ENCODE measurements at regions not wholly inside any gene's neighbourhood (a gene's known extent, or its start where the extent isn't known, plus 50 kb on each side); places are given as distances from the start of the nearest gene placed in this dataset.

DNA sequence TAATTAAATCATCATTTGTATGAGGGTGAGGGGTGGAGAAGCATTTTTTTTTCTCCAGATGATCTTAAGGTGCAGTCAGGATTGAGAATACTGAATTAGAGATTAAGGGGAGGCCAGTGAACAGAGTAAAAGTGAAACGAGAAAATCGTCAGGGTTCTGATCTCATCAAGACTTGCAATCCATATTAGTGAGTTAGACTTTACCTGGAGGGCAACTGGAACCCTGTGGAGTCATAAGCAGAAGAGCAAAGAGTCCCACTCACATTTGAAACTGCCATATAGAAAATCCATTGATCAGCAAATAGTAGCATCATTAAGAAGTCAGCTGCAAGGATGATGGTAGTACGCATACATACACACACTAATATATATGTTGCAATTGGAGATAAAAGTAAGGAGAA, 466.2 kb upstream of the PAPPA start:
- DNase-seq (ENCODE audit: low spot score) (no peak), ATAC-seq (no peak)
- Mint-ChIP-seq H3K4me3 (no peak overlapping the region), H3K36me3 (no peaks in the 10 kb centered on the region), H3K9me3 (0 out of 2 replicates have a peak, but pooled peaks cover 6% of the 10 kb centered on the region), H3K4me1 (no peaks in the 10 kb centered on the region), H3K27me3 (ENCODE audit: low read depth) (no peaks in the 10 kb centered on the region), H3K27ac (no peak overlapping the region)
- TF ChIP-seq ZNF232 (CRISPR knock-in tag; IDR thresholded peaks at IDR 0.05) (no peak), MAX (CRISPR knock-in tag; IDR thresholded peaks at IDR 0.05) (no peak), MXD4 (CRISPR knock-in tag; IDR thresholded peaks at IDR 0.05; ENCODE audit: borderline replicate concordance) (no peak), HMGXB4 (CRISPR knock-in tag; IDR thresholded peaks at IDR 0.05) (no peak), ZNF317 (CRISPR knock-in tag; IDR thresholded peaks at IDR 0.05; ENCODE audit: borderline replicate concordance, low read depth) (no peak), ZNF416 (CRISPR knock-in tag; IDR thresholded peaks at IDR 0.05) (no peak)
- TF ChIP-seq, protein P1, sequence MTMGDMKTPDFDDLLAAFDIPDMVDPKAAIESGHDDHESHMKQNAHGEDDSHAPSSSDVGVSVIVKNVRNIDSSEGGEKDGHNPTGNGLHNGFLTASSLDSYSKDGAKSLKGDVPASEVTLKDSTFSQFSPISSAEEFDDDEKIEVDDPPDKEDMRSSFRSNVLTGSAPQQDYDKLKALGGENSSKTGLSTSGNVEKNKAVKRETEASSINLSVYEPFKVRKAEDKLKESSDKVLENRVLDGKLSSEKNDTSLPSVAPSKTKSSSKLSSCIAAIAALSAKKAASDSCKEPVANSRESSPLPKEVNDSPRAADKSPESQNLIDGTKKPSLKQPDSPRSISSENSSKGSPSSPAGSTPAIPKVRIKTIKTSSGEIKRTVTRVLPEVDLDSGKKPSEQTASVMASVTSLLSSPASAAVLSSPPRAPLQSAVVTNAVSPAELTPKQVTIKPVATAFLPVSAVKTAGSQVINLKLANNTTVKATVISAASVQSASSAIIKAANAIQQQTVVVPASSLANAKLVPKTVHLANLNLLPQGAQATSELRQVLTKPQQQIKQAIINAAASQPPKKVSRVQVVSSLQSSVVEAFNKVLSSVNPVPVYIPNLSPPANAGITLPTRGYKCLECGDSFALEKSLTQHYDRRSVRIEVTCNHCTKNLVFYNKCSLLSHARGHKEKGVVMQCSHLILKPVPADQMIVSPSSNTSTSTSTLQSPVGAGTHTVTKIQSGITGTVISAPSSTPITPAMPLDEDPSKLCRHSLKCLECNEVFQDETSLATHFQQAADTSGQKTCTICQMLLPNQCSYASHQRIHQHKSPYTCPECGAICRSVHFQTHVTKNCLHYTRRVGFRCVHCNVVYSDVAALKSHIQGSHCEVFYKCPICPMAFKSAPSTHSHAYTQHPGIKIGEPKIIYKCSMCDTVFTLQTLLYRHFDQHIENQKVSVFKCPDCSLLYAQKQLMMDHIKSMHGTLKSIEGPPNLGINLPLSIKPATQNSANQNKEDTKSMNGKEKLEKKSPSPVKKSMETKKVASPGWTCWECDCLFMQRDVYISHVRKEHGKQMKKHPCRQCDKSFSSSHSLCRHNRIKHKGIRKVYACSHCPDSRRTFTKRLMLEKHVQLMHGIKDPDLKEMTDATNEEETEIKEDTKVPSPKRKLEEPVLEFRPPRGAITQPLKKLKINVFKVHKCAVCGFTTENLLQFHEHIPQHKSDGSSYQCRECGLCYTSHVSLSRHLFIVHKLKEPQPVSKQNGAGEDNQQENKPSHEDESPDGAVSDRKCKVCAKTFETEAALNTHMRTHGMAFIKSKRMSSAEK (CRISPR knock-in tag; IDR thresholded peaks at IDR 0.05; ENCODE audit: borderline replicate concordance) = no peak
- TF ChIP-seq, protein P2, sequence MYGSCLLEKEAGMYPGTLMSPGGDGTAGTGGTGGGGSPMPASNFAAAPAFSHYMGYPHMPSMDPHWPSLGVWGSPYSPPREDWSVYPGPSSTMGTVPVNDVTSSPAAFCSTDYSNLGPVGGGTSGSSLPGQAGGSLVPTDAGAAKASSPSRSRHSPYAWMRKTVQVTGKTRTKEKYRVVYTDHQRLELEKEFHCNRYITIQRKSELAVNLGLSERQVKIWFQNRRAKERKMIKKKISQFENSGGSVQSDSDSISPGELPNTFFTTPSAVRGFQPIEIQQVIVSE (CRISPR knock-in tag; IDR thresholded peaks at IDR 0.05; ENCODE audit: borderline replicate concordance) = no peak
- TF ChIP-seq, protein P3, sequence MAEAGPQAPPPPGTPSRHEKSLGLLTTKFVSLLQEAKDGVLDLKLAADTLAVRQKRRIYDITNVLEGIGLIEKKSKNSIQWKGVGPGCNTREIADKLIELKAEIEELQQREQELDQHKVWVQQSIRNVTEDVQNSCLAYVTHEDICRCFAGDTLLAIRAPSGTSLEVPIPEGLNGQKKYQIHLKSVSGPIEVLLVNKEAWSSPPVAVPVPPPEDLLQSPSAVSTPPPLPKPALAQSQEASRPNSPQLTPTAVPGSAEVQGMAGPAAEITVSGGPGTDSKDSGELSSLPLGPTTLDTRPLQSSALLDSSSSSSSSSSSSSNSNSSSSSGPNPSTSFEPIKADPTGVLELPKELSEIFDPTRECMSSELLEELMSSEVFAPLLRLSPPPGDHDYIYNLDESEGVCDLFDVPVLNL (CRISPR knock-in tag; IDR thresholded peaks at IDR 0.05; ENCODE audit: borderline replicate concordance, low read depth) = no peak
- ChIA-PET CTCF (no interaction called here), POLR2A (no interaction called here)

GRCh38 chr9:115689331-115689730, 464.3 kb upstream of the PAPPA start:
- POLR2A ChIA-PET = no interaction called here
- ATAC-seq = no peak
- Mint-ChIP-seq H3K27me3 (ENCODE audit: low read depth) (no peaks in the 10 kb centered on the region), H3K36me3 (no peaks in the 10 kb centered on the region), H3K9me3 (no peaks in the 10 kb centered on the region), H3K4me1 (0 out of 2 replicates have a peak, but pooled peaks cover 2% of the 10 kb centered on the region), H3K4me3 (no peak overlapping the region), H3K27ac (no peak overlapping the region)
- TF ChIP-seq ETV6 (CRISPR knock-in tag; IDR thresholded peaks at IDR 0.05) (no peak), ESRRA (CRISPR knock-in tag; IDR thresholded peaks at IDR 0.05; ENCODE audit: borderline replicate concordance) (no peak), SMAD4 (CRISPR knock-in tag; IDR thresholded peaks at IDR 0.05) (no peak)
- CTCF ChIA-PET = interaction anchor here (1.1 kb wide), 1 partner anchor 472 kb away, joined by 3 read pairs; no protein-coding TSS in a partner anchor
- DNase-seq (ENCODE audit: low spot score) = no peak

GRCh38 chr9:115690786-115691496, 462.6 kb upstream of the PAPPA start:
- H3K27me3 Mint-ChIP-seq (ENCODE audit: low read depth) = no peaks in the 10 kb centered on the region
- no peaks in the 10 kb centered on the region for H3K36me3 Mint-ChIP-seq
- 0 out of 2 replicates have a peak, but pooled peaks cover 2% of the 10 kb centered on the region for H3K4me1 Mint-ChIP-seq
- H3K9me3 Mint-ChIP-seq = no peaks in the 10 kb centered on the region
- no peak for DNase-seq (ENCODE audit: low spot score)
- CTCF ChIA-PET = no interaction called here
- H3K27ac Mint-ChIP-seq = no peak overlapping the region
- POLR2A ChIA-PET = no interaction called here
- ATAC-seq = no peak
- H3K4me3 Mint-ChIP-seq = no peak overlapping the region
- no peak for TF ChIP-seq SOX15 (CRISPR knock-in tag; IDR thresholded peaks at IDR 0.05)
- no peak for TF ChIP-seq IRF1 (CRISPR knock-in tag; IDR thresholded peaks at IDR 0.05)
- TF ChIP-seq EMX1 (CRISPR knock-in tag; IDR thresholded peaks at IDR 0.05) = no peak
- TF ChIP-seq USF2 (CRISPR knock-in tag; IDR thresholded peaks at IDR 0.05) = no peak
- TF ChIP-seq ZNF263 (CRISPR knock-in tag; IDR thresholded peaks at IDR 0.05; ENCODE audit: low read depth) = no peak
- TF ChIP-seq GABPB1 (CRISPR knock-in tag; IDR thresholded peaks at IDR 0.05) = no peak
- TF ChIP-seq NFE2L1 (CRISPR knock-in tag; IDR thresholded peaks at IDR 0.05) = no peak
- TF ChIP-seq HMGXB4 (CRISPR knock-in tag; IDR thresholded peaks at IDR 0.05) = no peak
- TF ChIP-seq ZNF423 (CRISPR knock-in tag; IDR thresholded peaks at IDR 0.05) = no peak
